HCT116 (cell line): ENCODE measurements at regions not wholly inside any gene's neighbourhood (a gene's known extent, or its start where the extent isn't known, plus 50 kb on each side); places are given as distances from the start of the nearest gene placed in this dataset.

Source experiments
- ATAC-seq: fragments of 200-7000 bp; cut with Tn5 transposase; 2 replicates; pipeline ENCODE4 v1.9.1; 2020; ENCODE audit warnings: mild to moderate bottlenecking, moderate library complexity
- BruUV-seq: library from RNA; stranded (reverse); fragments of 400-500 nt; replicated peaks from 2 replicates; lab custom pipeline; 2021; lab: Mats Ljungman, UMichigan
- CTCF ChIA-PET: fragments of 300-600 bp; sonication (Branson Sonifier 250); formaldehyde crosslinking; loops from one replicate; lab custom pipeline; 2021; ENCODE audit warnings: antibody characterized with exemption; lab: Charles Lee
- POLR2A ChIA-PET: fragments of 300-600, 350-600 bp; sonication (Branson Sonifier 250); formaldehyde crosslinking; loops from one replicate; lab custom pipeline; 2021; ENCODE audit warnings: antibody characterized with exemption; lab: Charles Lee
- RAD21 ChIA-PET, 2 experiments: fragments of 300-600 bp; sonication (Branson Sonifier 250); formaldehyde crosslinking; loops; one replicate each; lab custom pipeline; 2023; ENCODE audit warnings: low total read pairs in 2 of 2; ENCODE audit not compliant: uncharacterized antibody in 2 of 2, unreplicated experiment in 2 of 2, low non-redundant PET in 1 of 2; lab: Charles Lee
- DNase-seq: peaks from one replicate; pipeline ENCODE4 v3.0.0-alpha.2; 2010; ENCODE audit warnings: low read depth, low spot score
- H2AFZ ChIP-seq: fragments of 200-600 bp; shearing (Covaris generic), sonication (generic); 2 replicates; pipeline ENCODE4 v1.6.1; 2017; ENCODE audit warnings: low read depth, mixed run types, mixed read lengths, antibody characterized with exemption, low read length; ENCODE audit not compliant: poor library complexity, severe bottlenecking
- H3K27ac ChIP-seq: 2 replicates; pipeline ENCODE4 v1.5.1; 2012; ENCODE audit warnings: low read depth, low read length
- H3K27me3 ChIP-seq: fragments of 200-600 bp; sonication (generic); 2 replicates; pipeline ENCODE4 v1.6.1; 2016; ENCODE audit warnings: mixed run types, low read length, mixed read lengths; ENCODE audit not compliant: insufficient read depth
- H3K36me3 ChIP-seq, 2 experiments: fragments of 200-500 bp in 1 of 2; fragments of 200-600 bp in 1 of 2; sonication (Bioruptor generic) in 1 of 2; sonication (generic) in 1 of 2; 2 replicates each; pipeline versions ENCODE4 v1.5.1 to v1.6.1; 2014 to 2016; ENCODE audit warnings: low read length in 2 of 2, inconsistent platforms in 1 of 2, mixed read lengths in 1 of 2, mixed run types in 1 of 2; ENCODE audit not compliant: insufficient read depth in 2 of 2, control insufficient read depth in 1 of 2
- H3K4me1 ChIP-seq, 2 experiments: fragments of 200-600 bp in 1 of 2; sonication (generic) in 1 of 2; 2 replicates each; pipeline versions ENCODE4 v1.5.1 to v1.6.1; 2012 to 2017; ENCODE audit warnings: low read length in 2 of 2, inconsistent platforms in 1 of 2, mild to moderate bottlenecking in 1 of 2, mixed read lengths in 1 of 2, mixed run types in 1 of 2, moderate library complexity in 1 of 2; ENCODE audit not compliant: insufficient read depth in 2 of 2, control insufficient read depth in 1 of 2
- H3K4me2 ChIP-seq: fragments of 200-600 bp; sonication (generic); 2 replicates; pipeline ENCODE4 v1.6.1; 2017; ENCODE audit warnings: mixed run types, low read length, mixed read lengths
- H3K4me3 ChIP-seq, 2 experiments: fragments of 200-600 bp in 1 of 2; sonication (generic) in 1 of 2; replicated peaks in 1 of 2; 2 replicates each; pipeline ENCODE4 v1.5.1; 2011 to 2016; ENCODE audit warnings: low read length in 2 of 2, control low read depth in 1 of 2, low read depth in 1 of 2, mild to moderate bottlenecking in 1 of 2, mixed read lengths in 1 of 2, mixed run types in 1 of 2
- H3K79me2 ChIP-seq: fragments of 200-600 bp; sonication (generic); 2 replicates; pipeline ENCODE4 v1.6.1; 2017; ENCODE audit warnings: mild to moderate bottlenecking, mixed run types, low read length, moderate library complexity, mixed read lengths; ENCODE audit not compliant: insufficient read depth
- H3K9ac ChIP-seq: fragments of 200-600 bp; sonication (generic); 2 replicates; pipeline ENCODE4 v1.6.1; 2016; ENCODE audit warnings: low read length, mixed read lengths
- H3K9me2 ChIP-seq: fragments of 200-600 bp; sonication (generic), shearing (Covaris generic); 2 replicates; pipeline ENCODE4 v1.6.1; 2017; ENCODE audit warnings: mixed run types, mild to moderate bottlenecking, moderate library complexity; ENCODE audit not compliant: insufficient read depth
- H3K9me3 ChIP-seq, 2 experiments: fragments of 200-500 bp in 1 of 2; fragments of 200-600 bp in 1 of 2; sonication (Bioruptor generic) in 1 of 2; sonication (generic) in 1 of 2; 2 replicates each; pipeline ENCODE4 v1.6.1; 2014 to 2017; ENCODE audit warnings: low read length in 2 of 2, mixed read lengths in 2 of 2, inconsistent platforms in 1 of 2, low read depth in 1 of 2, mild to moderate bottlenecking in 1 of 2, mixed run types in 1 of 2, moderate library complexity in 1 of 2; ENCODE audit not compliant: control insufficient read depth in 1 of 2, insufficient read depth in 1 of 2
- H4K20me1 ChIP-seq: fragments of 200-600 bp; sonication (generic), shearing (Covaris generic); 2 replicates; pipeline ENCODE4 v1.6.1; 2017; ENCODE audit warnings: mixed run types, mild to moderate bottlenecking, moderate library complexity; ENCODE audit not compliant: insufficient read depth
- ATF3 ChIP-seq: IDR thresholded peaks from 2 replicates; pipeline ENCODE4 v1.6.1; 2012
- CTCF ChIP-seq, 3 experiments: fragments of 200-600 bp in 1 of 3; sonication (generic) in 1 of 3; IDR thresholded peaks in 2 of 3; conservative IDR thresholded peaks in 1 of 3; 2 replicates each; pipeline ENCODE4 v1.5.1; 2012 to 2017; ENCODE audit warnings: low read depth in 2 of 3, low read length in 2 of 3, antibody characterized with exemption in 1 of 3, borderline replicate concordance in 1 of 3, control low read depth in 1 of 3, mild to moderate bottlenecking in 1 of 3, mixed read lengths in 1 of 3, mixed run types in 1 of 3, moderate library complexity in 1 of 3; ENCODE audit not compliant: insufficient read depth in 1 of 3
- EGR1 ChIP-seq: IDR thresholded peaks from 2 replicates; pipeline ENCODE4 v1.6.1; 2012; ENCODE audit warnings: low read depth
- FOSL1 ChIP-seq: IDR thresholded peaks from 2 replicates; pipeline ENCODE4 v1.6.1; 2012; ENCODE audit warnings: low read depth
- JUND ChIP-seq: IDR thresholded peaks from 2 replicates; pipeline ENCODE4 v1.6.1; 2012
- POLR2AphosphoS5 ChIP-seq: IDR thresholded peaks from 2 replicates; pipeline ENCODE4 v1.6.1; 2011; ENCODE audit warnings: mild to moderate bottlenecking, low read depth, low read length, moderate library complexity
- RAD21 ChIP-seq: IDR thresholded peaks from 2 replicates; pipeline ENCODE4 v1.6.1; 2012; ENCODE audit warnings: low read depth, mild to moderate bottlenecking
- SIN3A ChIP-seq: IDR thresholded peaks from 2 replicates; pipeline ENCODE4 v1.6.1; 2012; ENCODE audit warnings: low read depth
- ZFX ChIP-seq: fragments of 450-650 bp; IDR thresholded peaks from 2 replicates; pipeline ENCODE4 v1.6.1; 2017
- ZNF274 ChIP-seq: fragments of 200-500 bp; sonication (Bioruptor generic); IDR thresholded peaks from 2 replicates; pipeline ENCODE4 v1.6.1; 2014; ENCODE audit warnings: mild to moderate bottlenecking, low read depth, low read length, inconsistent platforms
- intact Hi-C: fragments of 100-400 bp; cut with micrococcal nuclease; formaldehyde crosslinking; loops from 2 replicates; pipeline ENCODE4 v1.10.0; 2022
- TF ChIP-seq, protein P1 (sequence below): IDR thresholded peaks from 2 replicates; pipeline ENCODE4 v1.6.1; 2011; ENCODE audit warnings: mild to moderate bottlenecking, low read length, moderate library complexity; ENCODE audit not compliant: insufficient replicate concordance; ENCODE audit errors: extremely low read depth

GRCh38 chr6:66134021-66134420, 427.0 kb upstream of the EYS start:
- no peak for TF ChIP-seq FOSL1
- TF ChIP-seq POLR2AphosphoS5, result no peak
- TF ChIP-seq CTCF (IDR thresholded peaks at IDR 0.05 in 2 of 3, conservative IDR thresholded peaks at IDR 0.05 in 1 of 3; ENCODE audit: borderline replicate concordance in 1 of 3, insufficient read depth in 1 of 3, low read depth in 2 of 3, low read length in 2 of 3), result no peak
- TF ChIP-seq EGR1, result no peak
- TF ChIP-seq JUND, result no peak
- no peak for TF ChIP-seq SIN3A
- TF ChIP-seq ZNF274, result no peak
- TF ChIP-seq RAD21, result no peak
- no peak for TF ChIP-seq ATF3
- TF ChIP-seq, protein P1, sequence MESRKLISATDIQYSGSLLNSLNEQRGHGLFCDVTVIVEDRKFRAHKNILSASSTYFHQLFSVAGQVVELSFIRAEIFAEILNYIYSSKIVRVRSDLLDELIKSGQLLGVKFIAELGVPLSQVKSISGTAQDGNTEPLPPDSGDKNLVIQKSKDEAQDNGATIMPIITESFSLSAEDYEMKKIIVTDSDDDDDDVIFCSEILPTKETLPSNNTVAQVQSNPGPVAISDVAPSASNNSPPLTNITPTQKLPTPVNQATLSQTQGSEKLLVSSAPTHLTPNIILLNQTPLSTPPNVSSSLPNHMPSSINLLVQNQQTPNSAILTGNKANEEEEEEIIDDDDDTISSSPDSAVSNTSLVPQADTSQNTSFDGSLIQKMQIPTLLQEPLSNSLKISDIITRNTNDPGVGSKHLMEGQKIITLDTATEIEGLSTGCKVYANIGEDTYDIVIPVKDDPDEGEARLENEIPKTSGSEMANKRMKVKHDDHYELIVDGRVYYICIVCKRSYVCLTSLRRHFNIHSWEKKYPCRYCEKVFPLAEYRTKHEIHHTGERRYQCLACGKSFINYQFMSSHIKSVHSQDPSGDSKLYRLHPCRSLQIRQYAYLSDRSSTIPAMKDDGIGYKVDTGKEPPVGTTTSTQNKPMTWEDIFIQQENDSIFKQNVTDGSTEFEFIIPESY, result no peak
- no peak for TF ChIP-seq ZFX
- Histone ChIP-seq H2AFZ (no peak overlapping the region), H3K9me2 (no peaks in the 10 kb centered on the region), H3K9ac (no peak overlapping the region), H3K79me2 (no peaks in the 10 kb centered on the region), H3K4me2 (no peak overlapping the region), H3K27ac (no peak overlapping the region), H3K4me1 (no peaks in the 10 kb centered on the region), H3K27me3 (no peaks in the 10 kb centered on the region), H4K20me1 (no peaks in the 10 kb centered on the region), H3K9me3 (peaks cover 9 to 31% of the 10 kb centered on the region in 2 experiments; a peak in 3 of 4 replicates), H3K36me3 (no peaks in the 10 kb centered on the region), H3K4me3 (no peak overlapping the region)
- ChIA-PET CTCF (no interaction called here), RAD21 (no interaction called here), POLR2A (no interaction called here)
- ATAC-seq (no peak), DNase-seq (no peak)
- no TSS peak for BruUV-seq
- intact Hi-C loops, result no loop called here
